Fibroblast of mammary gland (primary cell): ENCODE measurements at regions not wholly inside any gene's neighbourhood (a gene's known extent, or its start where the extent isn't known, plus 50 kb on each side); places are given as distances from the start of the nearest gene placed in this dataset.
"Not testable (repeated sequence)": the region's sequence is repeated elsewhere in the genome, so short reads cannot be mapped to it uniquely, and the experiment has no call there.

Source experiments
- DNase-seq: peaks from one replicate; pipeline ENCODE4 v3.0.0-alpha.2; 2010; ENCODE audit warnings: low read depth
- H3K4me3 ChIP-seq: 2 replicates; pipeline ENCODE4 v1.5.1; 2011; ENCODE audit warnings: low read depth, mild to moderate bottlenecking, low read length, moderate library complexity; ENCODE audit not compliant: control insufficient read depth
- CTCF ChIP-seq: conservative IDR thresholded peaks from 2 replicates; pipeline ENCODE4 v1.5.1; 2011; ENCODE audit warnings: low read depth, low read length, inconsistent platforms; ENCODE audit not compliant: control insufficient read depth, insufficient read depth

- no peak overlapping the region for H3K4me3 ChIP-seq
- DNase-seq: no peak
- TF ChIP-seq CTCF: no peak
These were observed 140.4 kb downstream of the SNRPN start for GRCh38 chr15:25095179-25095578.

GRCh38 chr15:25099966-25100365 lies 145.2 kb downstream of the SNRPN start:
- H3K4me3 ChIP-seq, DNase-seq: not testable (repeated sequence)

GRCh38 chr15:25106209-25106608 lies 151.4 kb downstream of the SNRPN start:
- TF ChIP-seq CTCF: no peak
- DNase-seq: no peak
- H3K4me3 ChIP-seq: no peak overlapping the region

GRCh38 chr15:25133804-25134203 lies 179.0 kb downstream of the SNRPN start:
- no peak overlapping the region for H3K4me3 ChIP-seq
- TF ChIP-seq CTCF: no peak
- no peak for DNase-seq

GRCh38 chr15:25134546-25134945 lies 179.8 kb downstream of the SNRPN start:
- no peak overlapping the region for H3K4me3 ChIP-seq
- no peak for DNase-seq
- TF ChIP-seq CTCF: peak; percentile 3

GRCh38 chr15:25136119-25136518 lies 181.3 kb downstream of the SNRPN start:
- H3K4me3 ChIP-seq: no peak overlapping the region
- peak; percentile 31 for TF ChIP-seq CTCF
- peak; percentile 11 for DNase-seq

- no peak overlapping the region for H3K4me3 ChIP-seq
- no peak for TF ChIP-seq CTCF
- no peak for DNase-seq
These were observed 182.2 kb downstream of the SNRPN start for GRCh38 chr15:25137013-25137412.

- no peak overlapping the region for H3K4me3 ChIP-seq
- no peak for DNase-seq
- no peak for TF ChIP-seq CTCF
These were observed 214.5 kb downstream of the SNRPN start for GRCh38 chr15:25169318-25169717.
